HCT116 (cell line): ENCODE measurements at regions not wholly inside any gene's neighbourhood (a gene's known extent, or its start where the extent isn't known, plus 50 kb on each side); places are given as distances from the start of the nearest gene placed in this dataset.

Source experiments
- ATAC-seq: fragments of 200-7000 bp; cut with Tn5 transposase; 2 replicates; pipeline ENCODE4 v1.9.1; 2020; ENCODE audit warnings: mild to moderate bottlenecking, moderate library complexity
- BruUV-seq: library from RNA; stranded (reverse); fragments of 400-500 nt; replicated peaks from 2 replicates; lab custom pipeline; 2021; lab: Mats Ljungman, UMichigan
- CTCF ChIA-PET: fragments of 300-600 bp; sonication (Branson Sonifier 250); formaldehyde crosslinking; loops from one replicate; lab custom pipeline; 2021; ENCODE audit warnings: antibody characterized with exemption; lab: Charles Lee
- POLR2A ChIA-PET: fragments of 300-600, 350-600 bp; sonication (Branson Sonifier 250); formaldehyde crosslinking; loops from one replicate; lab custom pipeline; 2021; ENCODE audit warnings: antibody characterized with exemption; lab: Charles Lee
- RAD21 ChIA-PET, 2 experiments: fragments of 300-600 bp; sonication (Branson Sonifier 250); formaldehyde crosslinking; loops; one replicate each; lab custom pipeline; 2023; ENCODE audit warnings: low total read pairs in 2 of 2; ENCODE audit not compliant: uncharacterized antibody in 2 of 2, unreplicated experiment in 2 of 2, low non-redundant PET in 1 of 2; lab: Charles Lee
- DNase-seq: peaks from one replicate; pipeline ENCODE4 v3.0.0-alpha.2; 2010; ENCODE audit warnings: low read depth, low spot score
- H2AFZ ChIP-seq: fragments of 200-600 bp; shearing (Covaris generic), sonication (generic); 2 replicates; pipeline ENCODE4 v1.6.1; 2017; ENCODE audit warnings: low read depth, mixed run types, mixed read lengths, antibody characterized with exemption, low read length; ENCODE audit not compliant: poor library complexity, severe bottlenecking
- H3K27ac ChIP-seq: 2 replicates; pipeline ENCODE4 v1.5.1; 2012; ENCODE audit warnings: low read depth, low read length
- H3K27me3 ChIP-seq: fragments of 200-600 bp; sonication (generic); 2 replicates; pipeline ENCODE4 v1.6.1; 2016; ENCODE audit warnings: mixed run types, low read length, mixed read lengths; ENCODE audit not compliant: insufficient read depth
- H3K36me3 ChIP-seq, 2 experiments: fragments of 200-500 bp in 1 of 2; fragments of 200-600 bp in 1 of 2; sonication (Bioruptor generic) in 1 of 2; sonication (generic) in 1 of 2; 2 replicates each; pipeline versions ENCODE4 v1.5.1 to v1.6.1; 2014 to 2016; ENCODE audit warnings: low read length in 2 of 2, inconsistent platforms in 1 of 2, mixed read lengths in 1 of 2, mixed run types in 1 of 2; ENCODE audit not compliant: insufficient read depth in 2 of 2, control insufficient read depth in 1 of 2
- H3K4me1 ChIP-seq, 2 experiments: fragments of 200-600 bp in 1 of 2; sonication (generic) in 1 of 2; 2 replicates each; pipeline versions ENCODE4 v1.5.1 to v1.6.1; 2012 to 2017; ENCODE audit warnings: low read length in 2 of 2, inconsistent platforms in 1 of 2, mild to moderate bottlenecking in 1 of 2, mixed read lengths in 1 of 2, mixed run types in 1 of 2, moderate library complexity in 1 of 2; ENCODE audit not compliant: insufficient read depth in 2 of 2, control insufficient read depth in 1 of 2
- H3K4me2 ChIP-seq: fragments of 200-600 bp; sonication (generic); 2 replicates; pipeline ENCODE4 v1.6.1; 2017; ENCODE audit warnings: mixed run types, low read length, mixed read lengths
- H3K4me3 ChIP-seq, 2 experiments: fragments of 200-600 bp in 1 of 2; sonication (generic) in 1 of 2; replicated peaks in 1 of 2; 2 replicates each; pipeline ENCODE4 v1.5.1; 2011 to 2016; ENCODE audit warnings: low read length in 2 of 2, control low read depth in 1 of 2, low read depth in 1 of 2, mild to moderate bottlenecking in 1 of 2, mixed read lengths in 1 of 2, mixed run types in 1 of 2
- H3K79me2 ChIP-seq: fragments of 200-600 bp; sonication (generic); 2 replicates; pipeline ENCODE4 v1.6.1; 2017; ENCODE audit warnings: mild to moderate bottlenecking, mixed run types, low read length, moderate library complexity, mixed read lengths; ENCODE audit not compliant: insufficient read depth
- H3K9ac ChIP-seq: fragments of 200-600 bp; sonication (generic); 2 replicates; pipeline ENCODE4 v1.6.1; 2016; ENCODE audit warnings: low read length, mixed read lengths
- H3K9me2 ChIP-seq: fragments of 200-600 bp; sonication (generic), shearing (Covaris generic); 2 replicates; pipeline ENCODE4 v1.6.1; 2017; ENCODE audit warnings: mixed run types, mild to moderate bottlenecking, moderate library complexity; ENCODE audit not compliant: insufficient read depth
- H3K9me3 ChIP-seq, 2 experiments: fragments of 200-500 bp in 1 of 2; fragments of 200-600 bp in 1 of 2; sonication (Bioruptor generic) in 1 of 2; sonication (generic) in 1 of 2; 2 replicates each; pipeline ENCODE4 v1.6.1; 2014 to 2017; ENCODE audit warnings: low read length in 2 of 2, mixed read lengths in 2 of 2, inconsistent platforms in 1 of 2, low read depth in 1 of 2, mild to moderate bottlenecking in 1 of 2, mixed run types in 1 of 2, moderate library complexity in 1 of 2; ENCODE audit not compliant: control insufficient read depth in 1 of 2, insufficient read depth in 1 of 2
- H4K20me1 ChIP-seq: fragments of 200-600 bp; sonication (generic), shearing (Covaris generic); 2 replicates; pipeline ENCODE4 v1.6.1; 2017; ENCODE audit warnings: mixed run types, mild to moderate bottlenecking, moderate library complexity; ENCODE audit not compliant: insufficient read depth
- EGR1 ChIP-seq: IDR thresholded peaks from 2 replicates; pipeline ENCODE4 v1.6.1; 2012; ENCODE audit warnings: low read depth
- EZH2 ChIP-seq: fragments of 200-600 bp; sonication (generic); IDR thresholded peaks from 2 replicates; pipeline ENCODE4 v1.6.1; 2017; ENCODE audit warnings: antibody characterized with exemption, mixed run types
- EZH2phosphoT487 ChIP-seq: fragments of 200-600 bp; IDR thresholded peaks from 2 replicates; pipeline ENCODE4 v1.6.1; 2018; ENCODE audit warnings: antibody characterized with exemption, borderline replicate concordance
- FOSL1 ChIP-seq: IDR thresholded peaks from 2 replicates; pipeline ENCODE4 v1.6.1; 2012; ENCODE audit warnings: low read depth
- JUND ChIP-seq: IDR thresholded peaks from 2 replicates; pipeline ENCODE4 v1.6.1; 2012
- POLR2AphosphoS5 ChIP-seq: IDR thresholded peaks from 2 replicates; pipeline ENCODE4 v1.6.1; 2011; ENCODE audit warnings: mild to moderate bottlenecking, low read depth, low read length, moderate library complexity
- REST ChIP-seq: IDR thresholded peaks from 2 replicates; pipeline ENCODE4 v1.6.1; 2012; ENCODE audit warnings: low read depth
- SIN3A ChIP-seq: IDR thresholded peaks from 2 replicates; pipeline ENCODE4 v1.6.1; 2012; ENCODE audit warnings: low read depth
- SP1 ChIP-seq: IDR thresholded peaks from 2 replicates; pipeline ENCODE4 v1.6.1; 2012; ENCODE audit warnings: low read depth
- TCF7L2 ChIP-seq: IDR thresholded peaks from 2 replicates; pipeline ENCODE4 v1.7.0; 2011; ENCODE audit warnings: borderline replicate concordance, inconsistent platforms; ENCODE audit not compliant: insufficient read depth, insufficient read length; ENCODE audit errors: extremely low read depth
- ZBTB33 ChIP-seq: IDR thresholded peaks from 2 replicates; pipeline ENCODE4 v1.6.1; 2011; ENCODE audit warnings: mild to moderate bottlenecking, low read length, moderate library complexity; ENCODE audit not compliant: insufficient replicate concordance; ENCODE audit errors: extremely low read depth
- ZNF274 ChIP-seq: fragments of 200-500 bp; sonication (Bioruptor generic); IDR thresholded peaks from 2 replicates; pipeline ENCODE4 v1.6.1; 2014; ENCODE audit warnings: mild to moderate bottlenecking, low read depth, low read length, inconsistent platforms
- intact Hi-C: fragments of 100-400 bp; cut with micrococcal nuclease; formaldehyde crosslinking; loops from 2 replicates; pipeline ENCODE4 v1.10.0; 2022
- TF ChIP-seq, protein P1 (sequence below), 3 experiments: fragments of 200-600 bp in 1 of 3; sonication (generic) in 1 of 3; IDR thresholded peaks in 2 of 3; conservative IDR thresholded peaks in 1 of 3; 2 replicates each; pipeline ENCODE4 v1.5.1; 2012 to 2017; ENCODE audit warnings: low read depth in 2 of 3, low read length in 2 of 3, antibody characterized with exemption in 1 of 3, borderline replicate concordance in 1 of 3, control low read depth in 1 of 3, mild to moderate bottlenecking in 1 of 3, mixed read lengths in 1 of 3, mixed run types in 1 of 3, moderate library complexity in 1 of 3; ENCODE audit not compliant: insufficient read depth in 1 of 3
- TF ChIP-seq, protein P2 (sequence below): IDR thresholded peaks from 2 replicates; pipeline ENCODE4 v1.6.1; 2012
- TF ChIP-seq, protein P3 (sequence below): IDR thresholded peaks from 2 replicates; pipeline ENCODE4 v1.6.1; 2012

DNA sequence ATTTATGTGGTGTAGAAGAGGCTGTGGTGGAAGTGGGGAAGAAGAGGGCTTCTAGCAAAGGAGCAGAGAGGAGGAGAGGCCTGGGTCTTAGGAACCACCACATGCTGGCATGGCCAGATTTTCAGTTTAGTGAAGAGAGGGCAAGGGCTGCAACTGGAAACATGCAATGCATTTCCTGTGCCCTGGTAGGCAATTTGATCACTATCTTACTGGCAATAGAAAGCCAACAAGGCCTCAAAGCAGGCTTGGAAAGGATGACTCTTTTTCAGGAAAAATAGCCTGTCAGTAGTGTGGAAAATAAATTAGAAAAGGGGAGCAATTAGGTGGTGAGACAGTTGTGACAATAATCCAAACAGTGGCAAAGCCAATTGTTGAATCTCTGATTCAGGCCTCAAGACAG lies 501.9 kb upstream of the ZFP42 start:
- no peaks in the 10 kb centered on the region for H3K36me3 ChIP-seq
- TF ChIP-seq EGR1 (no peak), JUND (no peak), TCF7L2 (no peak), EZH2phosphoT487 (no peak), REST (no peak), EZH2 (no peak), ZNF274 (no peak), ZBTB33 (no peak), SIN3A (no peak), FOSL1 (no peak), SP1 (no peak), POLR2AphosphoS5 (no peak)
- TF ChIP-seq, protein P1, sequence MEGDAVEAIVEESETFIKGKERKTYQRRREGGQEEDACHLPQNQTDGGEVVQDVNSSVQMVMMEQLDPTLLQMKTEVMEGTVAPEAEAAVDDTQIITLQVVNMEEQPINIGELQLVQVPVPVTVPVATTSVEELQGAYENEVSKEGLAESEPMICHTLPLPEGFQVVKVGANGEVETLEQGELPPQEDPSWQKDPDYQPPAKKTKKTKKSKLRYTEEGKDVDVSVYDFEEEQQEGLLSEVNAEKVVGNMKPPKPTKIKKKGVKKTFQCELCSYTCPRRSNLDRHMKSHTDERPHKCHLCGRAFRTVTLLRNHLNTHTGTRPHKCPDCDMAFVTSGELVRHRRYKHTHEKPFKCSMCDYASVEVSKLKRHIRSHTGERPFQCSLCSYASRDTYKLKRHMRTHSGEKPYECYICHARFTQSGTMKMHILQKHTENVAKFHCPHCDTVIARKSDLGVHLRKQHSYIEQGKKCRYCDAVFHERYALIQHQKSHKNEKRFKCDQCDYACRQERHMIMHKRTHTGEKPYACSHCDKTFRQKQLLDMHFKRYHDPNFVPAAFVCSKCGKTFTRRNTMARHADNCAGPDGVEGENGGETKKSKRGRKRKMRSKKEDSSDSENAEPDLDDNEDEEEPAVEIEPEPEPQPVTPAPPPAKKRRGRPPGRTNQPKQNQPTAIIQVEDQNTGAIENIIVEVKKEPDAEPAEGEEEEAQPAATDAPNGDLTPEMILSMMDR (IDR thresholded peaks at IDR 0.05 in 2 of 3, conservative IDR thresholded peaks at IDR 0.05 in 1 of 3; ENCODE audit: borderline replicate concordance in 1 of 3, insufficient read depth in 1 of 3, low read depth in 2 of 3, low read length in 2 of 3): no peak
- TF ChIP-seq, protein P2, sequence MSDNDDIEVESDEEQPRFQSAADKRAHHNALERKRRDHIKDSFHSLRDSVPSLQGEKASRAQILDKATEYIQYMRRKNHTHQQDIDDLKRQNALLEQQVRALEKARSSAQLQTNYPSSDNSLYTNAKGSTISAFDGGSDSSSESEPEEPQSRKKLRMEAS: no peak
- TF ChIP-seq, protein P3, sequence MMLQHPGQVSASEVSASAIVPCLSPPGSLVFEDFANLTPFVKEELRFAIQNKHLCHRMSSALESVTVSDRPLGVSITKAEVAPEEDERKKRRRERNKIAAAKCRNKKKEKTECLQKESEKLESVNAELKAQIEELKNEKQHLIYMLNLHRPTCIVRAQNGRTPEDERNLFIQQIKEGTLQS: no peak
- no peak overlapping the region for H3K4me3 ChIP-seq
- no peaks in the 10 kb centered on the region for H3K9me2 ChIP-seq
- no peaks in the 10 kb centered on the region for H4K20me1 ChIP-seq
- BruUV-seq: no TSS peak
- ChIA-PET POLR2A (no interaction called here), CTCF (no interaction called here), RAD21 (no interaction called here)
- no peaks in the 10 kb centered on the region for H3K4me1 ChIP-seq
- no peak overlapping the region for H3K4me2 ChIP-seq
- intact Hi-C loops: no loop called here
- no peak overlapping the region for H3K27ac ChIP-seq
- no peak overlapping the region for H3K9ac ChIP-seq
- ATAC-seq (no peak), DNase-seq (no peak)
- H3K79me2 ChIP-seq: no peaks in the 10 kb centered on the region
- no peaks in the 10 kb centered on the region for H3K27me3 ChIP-seq
- no peaks in the 10 kb centered on the region for H3K9me3 ChIP-seq
- H2AFZ ChIP-seq: no peak overlapping the region
